Caco-2 (cell line): ENCODE measurements at regions not wholly inside any gene's neighbourhood (a gene's known extent, or its start where the extent isn't known, plus 50 kb on each side); places are given as distances from the start of the nearest gene placed in this dataset.

Experiments used
- BruUV-seq: library from RNA; stranded (reverse); fragments of 400-500 nt; replicated peaks from 2 replicates; lab custom pipeline; 2021; lab: Mats Ljungman, UMichigan
- CTCF ChIA-PET: fragments of 300-600 bp; sonication (Branson Sonifier 250); formaldehyde crosslinking; loops from one replicate; lab custom pipeline; 2022; ENCODE audit warnings: antibody characterized with exemption; lab: Charles Lee
- POLR2A ChIA-PET: fragments of 300-600 bp; sonication (Branson Sonifier 250); formaldehyde crosslinking; loops from one replicate; lab custom pipeline; 2022; ENCODE audit warnings: antibody characterized with exemption; lab: Charles Lee
- DNase-seq, 2 experiments: peaks; one replicate each; pipeline versions ENCODE4 v3.0.0 to v3.0.0-alpha.2; 2020 to 2022
- H3K27me3 ChIP-seq: replicated peaks from 2 replicates; pipeline ENCODE4 v1.6.0; 2011; ENCODE audit warnings: low read length; ENCODE audit not compliant: control insufficient read depth, insufficient read depth
- H3K36me3 ChIP-seq: 2 replicates; pipeline ENCODE4 v1.5.1; 2011; ENCODE audit warnings: low read length; ENCODE audit not compliant: control insufficient read depth, insufficient read depth
- H3K4me1 ChIP-seq: fragments of 250-450 bp; sonication (Bioruptor Pico); 2 replicates; pipeline ENCODE4 v1.5.1; 2020; ENCODE audit warnings: mild to moderate bottlenecking
- H3K4me3 ChIP-seq: 2 replicates; pipeline ENCODE4 v1.5.1; 2011; ENCODE audit warnings: low read depth, mild to moderate bottlenecking, control low read depth, low read length
- H3K9me3 ChIP-seq: fragments of 250-450 bp; sonication (Bioruptor Pico); 2 replicates; pipeline ENCODE4 v1.5.1; 2020; ENCODE audit warnings: mild to moderate bottlenecking, moderate library complexity
- H3K27ac Mint-ChIP-seq: one replicate; pipeline ENCODE4 v1.8.0; 2022; ENCODE audit warnings: mixed read lengths; ENCODE audit not compliant: unreplicated experiment
- H3K27me3 Mint-ChIP-seq: one replicate; pipeline ENCODE4 v1.8.0; 2022; ENCODE audit warnings: mixed read lengths; ENCODE audit not compliant: insufficient read depth, unreplicated experiment
- H3K36me3 Mint-ChIP-seq: one replicate; pipeline ENCODE4 v1.8.0; 2022; ENCODE audit warnings: mild to moderate bottlenecking, mixed read lengths; ENCODE audit not compliant: insufficient read depth, unreplicated experiment
- H3K4me1 Mint-ChIP-seq: one replicate; pipeline ENCODE4 v1.8.0; 2022; ENCODE audit warnings: low read depth, mixed read lengths; ENCODE audit not compliant: unreplicated experiment
- H3K4me3 Mint-ChIP-seq: one replicate; pipeline ENCODE4 v1.8.0; 2022; ENCODE audit warnings: mild to moderate bottlenecking, moderate library complexity, mixed read lengths; ENCODE audit not compliant: unreplicated experiment
- H3K9me3 Mint-ChIP-seq: one replicate; pipeline ENCODE4 v1.8.0; 2022; ENCODE audit warnings: mixed read lengths; ENCODE audit not compliant: unreplicated experiment
- intact Hi-C: fragments of 100-400 bp; cut with micrococcal nuclease; formaldehyde crosslinking; loops from one replicate; pipeline ENCODE4 v1.10.0; 2022; ENCODE audit not compliant: unreplicated experiment
- TF ChIP-seq, protein P1 (sequence below), 2 experiments: fragments of 200-600 bp in 1 of 2; IDR thresholded peaks; 1 replicate in 1 of 2; 2 replicates in 1 of 2; pipeline versions ENCODE4 v1.5.1 to v1.8.0; 2011 to 2022; ENCODE audit warnings: antibody characterized with exemption in 1 of 2, control low read depth in 1 of 2, inconsistent platforms in 1 of 2, low read depth in 1 of 2, low read length in 1 of 2, mild to moderate bottlenecking in 1 of 2, moderate library complexity in 1 of 2; ENCODE audit not compliant: insufficient read depth in 1 of 2, severe bottlenecking in 1 of 2, unreplicated experiment in 1 of 2

- H3K36me3 ChIP-seq, result no peaks in the 10 kb centered on the region
- no peaks in the 10 kb centered on the region for H3K9me3 Mint-ChIP-seq
- H3K4me3 ChIP-seq, result no peak overlapping the region
- ChIA-PET POLR2A (interaction anchor here (0.6 to 0.7 kb wide), 2 partner anchors 520 to 991 kb away, joined by 3 to 19 read pairs; no protein-coding TSS in a partner anchor), CTCF (no interaction called here)
- H3K27me3 ChIP-seq, result no peaks in the 10 kb centered on the region; the same call in 1 of the 2 replicates
- peaks cover 7% of the 10 kb centered on the region; the same call in 1 of the 2 replicates for H3K4me1 ChIP-seq
- H3K4me1 Mint-ChIP-seq, result no peaks in the 10 kb centered on the region
- intact Hi-C loops, result no loop called here
- TF ChIP-seq, protein P1, sequence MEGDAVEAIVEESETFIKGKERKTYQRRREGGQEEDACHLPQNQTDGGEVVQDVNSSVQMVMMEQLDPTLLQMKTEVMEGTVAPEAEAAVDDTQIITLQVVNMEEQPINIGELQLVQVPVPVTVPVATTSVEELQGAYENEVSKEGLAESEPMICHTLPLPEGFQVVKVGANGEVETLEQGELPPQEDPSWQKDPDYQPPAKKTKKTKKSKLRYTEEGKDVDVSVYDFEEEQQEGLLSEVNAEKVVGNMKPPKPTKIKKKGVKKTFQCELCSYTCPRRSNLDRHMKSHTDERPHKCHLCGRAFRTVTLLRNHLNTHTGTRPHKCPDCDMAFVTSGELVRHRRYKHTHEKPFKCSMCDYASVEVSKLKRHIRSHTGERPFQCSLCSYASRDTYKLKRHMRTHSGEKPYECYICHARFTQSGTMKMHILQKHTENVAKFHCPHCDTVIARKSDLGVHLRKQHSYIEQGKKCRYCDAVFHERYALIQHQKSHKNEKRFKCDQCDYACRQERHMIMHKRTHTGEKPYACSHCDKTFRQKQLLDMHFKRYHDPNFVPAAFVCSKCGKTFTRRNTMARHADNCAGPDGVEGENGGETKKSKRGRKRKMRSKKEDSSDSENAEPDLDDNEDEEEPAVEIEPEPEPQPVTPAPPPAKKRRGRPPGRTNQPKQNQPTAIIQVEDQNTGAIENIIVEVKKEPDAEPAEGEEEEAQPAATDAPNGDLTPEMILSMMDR (IDR thresholded peaks at IDR 0.05; ENCODE audit: insufficient read depth in 1 of 2, low read depth in 1 of 2, low read length in 1 of 2, severe bottlenecking in 1 of 2, unreplicated experiment in 1 of 2), result no peak
- H3K9me3 ChIP-seq, result no peaks in the 10 kb centered on the region
- no TSS peak for BruUV-seq
- no peak overlapping the region for H3K4me3 Mint-ChIP-seq
- no peaks in the 10 kb centered on the region for H3K27me3 Mint-ChIP-seq
- H3K36me3 Mint-ChIP-seq, result no peaks in the 10 kb centered on the region
- no peak overlapping the region for H3K27ac Mint-ChIP-seq
- DNase-seq, result no peak
These were observed 153.8 kb downstream of the COL6A3 start for GRCh38 chr2:237260039-237260620.

GRCh38 chr2:237260686-237261085, 153.3 kb downstream of the COL6A3 start:
- Histone ChIP-seq H3K4me1 (peaks cover 7% of the 10 kb centered on the region; the same call in 1 of the 2 replicates), H3K9me3 (no peaks in the 10 kb centered on the region), H3K4me3 (no peak overlapping the region), H3K27me3 (no peaks in the 10 kb centered on the region; the same call in 1 of the 2 replicates), H3K36me3 (no peaks in the 10 kb centered on the region)
- DNase-seq, result no peak
- no peak overlapping the region for H3K27ac Mint-ChIP-seq
- CTCF ChIA-PET, result no interaction called here
- no peaks in the 10 kb centered on the region for H3K36me3 Mint-ChIP-seq
- no peaks in the 10 kb centered on the region for H3K4me1 Mint-ChIP-seq
- TF ChIP-seq, protein P1 (IDR thresholded peaks at IDR 0.05; ENCODE audit: insufficient read depth in 1 of 2, low read depth in 1 of 2, low read length in 1 of 2, severe bottlenecking in 1 of 2, unreplicated experiment in 1 of 2), result no peak
- no TSS peak for BruUV-seq
- H3K9me3 Mint-ChIP-seq, result no peaks in the 10 kb centered on the region
- POLR2A ChIA-PET, result interaction anchor here (0.7 kb wide), 1 partner anchor 520 kb away, joined by 19 read pairs; no protein-coding TSS in a partner anchor
- intact Hi-C loops, result no loop called here
- H3K4me3 Mint-ChIP-seq, result no peak overlapping the region
- no peaks in the 10 kb centered on the region for H3K27me3 Mint-ChIP-seq

- DNase-seq, result no peak
- Mint-ChIP-seq H3K9me3 (no peaks in the 10 kb centered on the region), H3K27me3 (no peaks in the 10 kb centered on the region), H3K36me3 (no peaks in the 10 kb centered on the region), H3K27ac (no peak overlapping the region), H3K4me3 (no peak overlapping the region), H3K4me1 (no peaks in the 10 kb centered on the region)
- Histone ChIP-seq H3K4me3 (no peak overlapping the region), H3K27me3 (no peaks in the 10 kb centered on the region; the same call in 1 of the 2 replicates), H3K9me3 (no peaks in the 10 kb centered on the region), H3K36me3 (no peaks in the 10 kb centered on the region), H3K4me1 (peaks cover 7% of the 10 kb centered on the region; the same call in 1 of the 2 replicates)
- ChIA-PET CTCF (no interaction called here), POLR2A (no interaction called here)
- intact Hi-C loops, result no loop called here
- TF ChIP-seq, protein P1 (IDR thresholded peaks at IDR 0.05; ENCODE audit: insufficient read depth in 1 of 2, low read depth in 1 of 2, low read length in 1 of 2, severe bottlenecking in 1 of 2, unreplicated experiment in 1 of 2), result no peak
- BruUV-seq, result no TSS peak
These were observed 152.6 kb downstream of the COL6A3 start for GRCh38 chr2:237261327-237261726.
